H9 (cell line): ENCODE measurements at regions not wholly inside any gene's neighbourhood (a gene's known extent, or its start where the extent isn't known, plus 50 kb on each side); places are given as distances from the start of the nearest gene placed in this dataset.

Source experiments
- DNase-seq: peaks from one replicate; pipeline ENCODE4 v3.0.0-alpha.2; 2017
- H2AFZ ChIP-seq: one replicate; pipeline ENCODE4 v1.6.1; 2013; ENCODE audit warnings: mild to moderate bottlenecking, low read length, control low read depth, moderate library complexity
- H2AK5ac ChIP-seq: 2 replicates; pipeline ENCODE4 v1.6.1; 2013; ENCODE audit warnings: low read length, control low read depth, mixed read lengths; ENCODE audit not compliant: insufficient read length
- H2BK120ac ChIP-seq: one replicate; pipeline ENCODE4 v1.6.1; 2013; ENCODE audit warnings: low read depth, mild to moderate bottlenecking, low read length, control low read depth, inconsistent platforms; ENCODE audit not compliant: poor library complexity, severe bottlenecking
- H2BK12ac ChIP-seq: 2 replicates; pipeline ENCODE4 v1.6.1; 2013; ENCODE audit warnings: low read length, control low read depth, mixed read lengths, low read depth; ENCODE audit not compliant: insufficient read length
- H2BK15ac ChIP-seq: 2 replicates; pipeline ENCODE4 v1.6.1; 2013; ENCODE audit warnings: low read depth, low read length, control low read depth
- H2BK20ac ChIP-seq: one replicate; pipeline ENCODE4 v1.6.1; 2013; ENCODE audit warnings: low read depth, mild to moderate bottlenecking, low read length, control low read depth, inconsistent platforms; ENCODE audit not compliant: poor library complexity, severe bottlenecking
- H2BK5ac ChIP-seq: 2 replicates; pipeline ENCODE4 v1.6.1; 2013; ENCODE audit warnings: low read length, control low read depth, mixed read lengths; ENCODE audit not compliant: insufficient read length
- H3K14ac ChIP-seq: 2 replicates; pipeline ENCODE4 v1.6.1; 2013; ENCODE audit warnings: low read length, control low read depth; ENCODE audit not compliant: insufficient read depth
- H3K18ac ChIP-seq: 2 replicates; pipeline ENCODE4 v1.6.1; 2013; ENCODE audit warnings: low read depth, mild to moderate bottlenecking, mixed read lengths, low read length, control low read depth; ENCODE audit not compliant: insufficient read length
- H3K23ac ChIP-seq: 2 replicates; pipeline ENCODE4 v1.6.1; 2013; ENCODE audit warnings: low read length, control low read depth, mixed read lengths, low read depth; ENCODE audit not compliant: insufficient read length
- H3K23me2 ChIP-seq: 2 replicates; pipeline ENCODE4 v1.6.1; 2013; ENCODE audit warnings: low read depth, mild to moderate bottlenecking, mixed read lengths, low read length, control low read depth; ENCODE audit not compliant: insufficient read length, poor library complexity, severe bottlenecking
- H3K27ac ChIP-seq: 2 replicates; pipeline ENCODE4 v1.5.1; 2013; ENCODE audit warnings: low read length, control low read depth, mixed read lengths, low read depth; ENCODE audit not compliant: insufficient read length
- H3K27me3 ChIP-seq: 2 replicates; pipeline ENCODE4 v1.6.1; 2013; ENCODE audit warnings: low read length, control low read depth, inconsistent platforms; ENCODE audit not compliant: insufficient read depth
- H3K4ac ChIP-seq: 2 replicates; pipeline ENCODE4 v1.6.1; 2013; ENCODE audit warnings: low read depth, mild to moderate bottlenecking, control low read depth, inconsistent platforms, low read length, moderate library complexity
- H3K4me1 ChIP-seq: 2 replicates; pipeline ENCODE4 v1.6.1; 2013; ENCODE audit warnings: low read length, control low read depth, inconsistent platforms; ENCODE audit not compliant: insufficient read depth
- H3K4me2 ChIP-seq: 2 replicates; pipeline ENCODE4 v1.6.1; 2013; ENCODE audit warnings: low read length, control low read depth, mixed read lengths; ENCODE audit not compliant: insufficient read length, insufficient read depth
- H3K56ac ChIP-seq: 2 replicates; pipeline ENCODE4 v1.6.1; 2013; ENCODE audit warnings: low read depth, mild to moderate bottlenecking, mixed read lengths, low read length, control low read depth; ENCODE audit not compliant: insufficient read length
- H3K79me1 ChIP-seq: 2 replicates; pipeline ENCODE4 v1.6.1; 2013; ENCODE audit warnings: low read depth, mild to moderate bottlenecking, moderate library complexity, low read length, control low read depth, inconsistent platforms; ENCODE audit not compliant: insufficient read depth, poor library complexity, severe bottlenecking
- H3K79me2 ChIP-seq: 2 replicates; pipeline ENCODE4 v1.6.1; 2013; ENCODE audit warnings: low read length, control low read depth, inconsistent platforms; ENCODE audit not compliant: insufficient read depth
- H3K9ac ChIP-seq: 2 replicates; pipeline ENCODE4 v1.6.1; 2013; ENCODE audit warnings: low read length, control low read depth, mixed read lengths; ENCODE audit not compliant: insufficient read length; ENCODE audit errors: extremely low read depth
- H3K9me3 ChIP-seq: one replicate; pipeline ENCODE4 v1.6.1; 2013; ENCODE audit warnings: low read depth, low read length, inconsistent platforms; ENCODE audit not compliant: control insufficient read depth
- H3T11ph ChIP-seq: one replicate; pipeline ENCODE4 v1.6.1; 2013; ENCODE audit warnings: mild to moderate bottlenecking, low read length, control low read depth, inconsistent platforms
- H4K20me1 ChIP-seq: one replicate; pipeline ENCODE4 v1.6.1; 2013; ENCODE audit not compliant: control insufficient read depth, insufficient read length, insufficient read depth
- H4K5ac ChIP-seq: 2 replicates; pipeline ENCODE4 v1.6.1; 2013; ENCODE audit warnings: low read depth, mild to moderate bottlenecking, mixed read lengths, low read length, control low read depth; ENCODE audit not compliant: insufficient read length
- H4K8ac ChIP-seq: replicated peaks from 2 replicates; pipeline ENCODE4 v1.6.1; 2013; ENCODE audit warnings: low read length, control low read depth, mixed read lengths, low read depth; ENCODE audit not compliant: insufficient read length
- H4K91ac ChIP-seq: 2 replicates; pipeline ENCODE4 v1.6.1; 2013; ENCODE audit warnings: low read depth, mild to moderate bottlenecking, moderate library complexity, mixed read lengths, low read length, control low read depth; ENCODE audit not compliant: insufficient read length
- H3K27ac Mint-ChIP-seq, 3 experiments: 2 replicates in 2 of 3; 3 replicates in 1 of 3; pipeline ENCODE4 v1.8.0; 2020 to 2021; ENCODE audit warnings: mixed read lengths in 3 of 3, mild to moderate bottlenecking in 1 of 3, moderate library complexity in 1 of 3
- H3K27me3 Mint-ChIP-seq: 2 replicates; pipeline ENCODE4 v1.8.0; 2021; ENCODE audit warnings: low read depth, mild to moderate bottlenecking, moderate library complexity, mixed read lengths
- H3K36me3 Mint-ChIP-seq, 3 experiments: 2 replicates in 2 of 3; 3 replicates in 1 of 3; pipeline ENCODE4 v1.8.0; 2020 to 2021; ENCODE audit warnings: low read depth in 3 of 3, mixed read lengths in 3 of 3; ENCODE audit not compliant: insufficient read depth in 1 of 3
- H3K4me1 Mint-ChIP-seq, 2 experiments: 2 replicates each; pipeline ENCODE4 v1.8.0; 2020; ENCODE audit warnings: mixed read lengths in 2 of 2
- H3K4me3 Mint-ChIP-seq, 2 experiments: 2 replicates in 1 of 2; 3 replicates in 1 of 2; pipeline ENCODE4 v1.8.0; 2020 to 2021; ENCODE audit warnings: mild to moderate bottlenecking in 2 of 2, mixed read lengths in 2 of 2, moderate library complexity in 1 of 2
- H3K9me3 Mint-ChIP-seq, 2 experiments: 2 replicates in 1 of 2; 3 replicates in 1 of 2; pipeline ENCODE4 v1.8.0; 2020; ENCODE audit warnings: mild to moderate bottlenecking in 2 of 2, mixed read lengths in 2 of 2, moderate library complexity in 1 of 2
- CTCF ChIP-seq: fragments of 200-600 bp; sonication (generic); conservative IDR thresholded peaks from 3 replicates; pipeline ENCODE4 v1.8.0; 2021; ENCODE audit warnings: antibody characterized with exemption, mild to moderate bottlenecking
- WGBS: extraction: QIAGEN DNeasy Blood & Tissue Kit; methylation state at CpG from one replicate; pipeline ENCODE4 v1.1.7; 2013; ENCODE audit warnings: missing lambda C conversion rate, low lambda C conversion rate, mixed read lengths; ENCODE audit not compliant: insufficient read length; ENCODE audit errors: extremely low coverage; 5-methylcytosine and 5-hydroxymethylcytosine counted together

GRCh38 chr15:85276921-85277320 lies 103.5 kb upstream of the AKAP13 start:
- H3K27me3 ChIP-seq, result no peaks in the 10 kb centered on the region
- H3T11ph ChIP-seq, result no peak overlapping the region
- no peaks in the 10 kb centered on the region for H3K9me3 Mint-ChIP-seq
- TF ChIP-seq CTCF, result no peak
- H3K56ac ChIP-seq, result no peak overlapping the region
- H3K27ac Mint-ChIP-seq, result no peak overlapping the region
- no peak overlapping the region for H2BK20ac ChIP-seq
- H3K4me3 Mint-ChIP-seq, result no peak overlapping the region; a peak in 1 of 5 replicates
- no peak overlapping the region for H4K8ac ChIP-seq
- H3K4me2 ChIP-seq, result no peak overlapping the region
- no peak overlapping the region for H4K5ac ChIP-seq
- H2AK5ac ChIP-seq, result no peak overlapping the region
- no peak overlapping the region for H3K27ac ChIP-seq
- H3K79me1 ChIP-seq, result no peaks in the 10 kb centered on the region
- H3K9me3 ChIP-seq, result no peaks in the 10 kb centered on the region
- no peaks in the 10 kb centered on the region for H3K36me3 Mint-ChIP-seq
- H3K23me2 ChIP-seq, result no peaks in the 10 kb centered on the region
- DNase-seq, result no peak
- WGBS, result no CpG with 5 or more reads among the region's 8 CpGs
- peaks cover 2% of the 10 kb centered on the region; the same call in 1 of the 2 replicates for H3K27me3 Mint-ChIP-seq
- no peak overlapping the region for H4K91ac ChIP-seq
- H3K4ac ChIP-seq, result no peak overlapping the region
- H2BK15ac ChIP-seq, result no peak overlapping the region
- no peak overlapping the region for H3K9ac ChIP-seq
- no peaks in the 10 kb centered on the region for H3K4me1 Mint-ChIP-seq
- H2BK5ac ChIP-seq, result no peak overlapping the region
- no peak overlapping the region for H2BK120ac ChIP-seq
- H3K79me2 ChIP-seq, result no peaks in the 10 kb centered on the region
- H2AFZ ChIP-seq, result no peak overlapping the region
- no peaks in the 10 kb centered on the region for H4K20me1 ChIP-seq
- no peak overlapping the region for H3K14ac ChIP-seq
- no peak overlapping the region for H2BK12ac ChIP-seq
- H3K4me1 ChIP-seq, result no peaks in the 10 kb centered on the region
- no peak overlapping the region for H3K18ac ChIP-seq
- H3K23ac ChIP-seq, result no peak overlapping the region
